ENCODE measurements at regions not wholly inside any gene's neighbourhood (a gene's known extent, or its start where the extent isn't known, plus 50 kb on each side); places are given as distances from the start of the nearest gene placed in this dataset.
A peak's percentile ranks its signal among the peaks of the same experiment; 100 is the strongest.

- Histone ChIP-seq H3K4me3 (ENCODE audit: control insufficient read depth in 1 of 2, extremely low read depth in 1 of 2, low read length in 1 of 2) (no peak overlapping the region), H3K27me3 (replicated peaks in 1 of 2; ENCODE audit: control insufficient read depth in 2 of 2, extremely low read depth in 1 of 2, insufficient read depth in 2 of 2, low read length in 1 of 2) (no peaks in the 10 kb centered on the region), H3K9me3 (no peaks in the 10 kb centered on the region), H3K4me1 (ENCODE audit: control insufficient read depth in 1 of 2, extremely low read depth in 1 of 2, insufficient read depth in 2 of 2, low read length in 2 of 2) (peaks cover 0 to 4% of the 10 kb centered on the region in 2 experiments), H3K36me3 (ENCODE audit: control insufficient read depth in 2 of 2, extremely low read depth in 1 of 2, insufficient read depth in 1 of 2, low read length in 1 of 2) (no peaks in the 10 kb centered on the region), H3K27ac (ENCODE audit: low read length) (no peak overlapping the region)
- POLR2A ChIA-PET: no interaction called here
- H3K9me3 Mint-ChIP-seq: peaks cover 3 to 6% (median 5%) of the 10 kb centered on the region in 3 donors
- ATAC-seq (replicated peaks in 1 of 4) (no peak), DNase-seq (no peak)
- H3K4me1 Mint-ChIP-seq: peaks cover 21 to 28% (median 21%) of the 10 kb centered on the region in 3 donors
- H3K27ac Mint-ChIP-seq: no peak overlapping the region
- WGBS (ENCODE audit: insufficient coverage): 100% methylated on average over 6 of the region's 7 CpGs
- CTCF ChIA-PET: interaction anchor here in 1 of 2 donors (0.6 kb wide), 1 partner anchor 108 kb away, joined by 5 read pairs; no protein-coding TSS in a partner anchor
- peaks cover 3% of the 10 kb centered on the region for H3K36me3 Mint-ChIP-seq
- H3K4me3 Mint-ChIP-seq: no peak overlapping the region
- no peaks in the 10 kb centered on the region for H3K27me3 Mint-ChIP-seq
Measured at GRCh38 chr12:31820832-31821231, 92.0 kb upstream of the AMN1 start.

DNA sequence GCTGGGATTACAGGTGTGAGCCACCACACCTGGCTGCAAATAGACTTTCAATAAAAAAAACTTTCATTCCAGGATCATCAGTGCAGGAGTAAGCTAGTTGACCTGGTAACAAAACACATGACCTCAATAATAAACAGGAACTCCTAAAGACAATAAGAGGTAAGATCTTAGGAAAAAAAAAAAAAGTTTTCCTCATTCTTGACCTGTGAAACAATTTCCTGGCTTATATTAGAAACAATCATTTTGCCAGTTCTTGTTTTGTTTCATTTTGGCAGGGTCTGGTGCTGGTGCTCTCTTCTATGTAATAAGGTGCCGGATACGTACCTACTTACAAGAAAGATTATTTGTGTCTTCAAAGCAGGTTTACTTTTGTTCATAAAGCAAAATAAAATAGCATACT lies 90.6 kb upstream of the AMN1 start:
- H3K4me1 ChIP-seq (ENCODE audit: control insufficient read depth in 1 of 2, extremely low read depth in 1 of 2, insufficient read depth in 2 of 2, low read length in 2 of 2): peaks cover 0 to 4% of the 10 kb centered on the region in 2 experiments
- Mint-ChIP-seq H3K27me3 (no peaks in the 10 kb centered on the region), H3K36me3 (no peaks in the 10 kb centered on the region), H3K27ac (no peak overlapping the region), H3K4me1 (peaks cover 16 to 25% (median 16%) of the 10 kb centered on the region in 3 donors), H3K9me3 (peaks cover 0 to 5% (median 3%) of the 10 kb centered on the region in 3 donors), H3K4me3 (no peak overlapping the region)
- POLR2A ChIA-PET: interaction anchor here in 1 of 2 donors (0.6 kb wide), 1 partner anchor 120 kb away, joined by 6 read pairs; no protein-coding TSS in a partner anchor
- CTCF ChIA-PET: no interaction called here
- WGBS (ENCODE audit: insufficient coverage): no CpG with 5 or more reads among the region's 2 CpGs
- H3K36me3 ChIP-seq (ENCODE audit: control insufficient read depth in 2 of 2, extremely low read depth in 1 of 2, insufficient read depth in 1 of 2, low read length in 1 of 2): no peaks in the 10 kb centered on the region
- DNase-seq: no peak
- H3K27ac ChIP-seq (ENCODE audit: low read length): no peak overlapping the region
- H3K27me3 ChIP-seq (replicated peaks in 1 of 2; ENCODE audit: control insufficient read depth in 2 of 2, extremely low read depth in 1 of 2, insufficient read depth in 2 of 2, low read length in 1 of 2): no peaks in the 10 kb centered on the region
- no peak overlapping the region for H3K4me3 ChIP-seq (ENCODE audit: control insufficient read depth in 1 of 2, extremely low read depth in 1 of 2, low read length in 1 of 2)
- ATAC-seq (replicated peaks in 1 of 4): no peak
- no peaks in the 10 kb centered on the region for H3K9me3 ChIP-seq

GRCh38 chr12:31818623-31819268 lies 89.9 kb upstream of the AMN1 start:
- DNase-seq: no peak
- H3K4me3 ChIP-seq (ENCODE audit: control insufficient read depth in 1 of 2, extremely low read depth in 1 of 2, low read length in 1 of 2): no peak overlapping the region
- ChIA-PET POLR2A (interaction anchor here in 1 of 2 donors (0.6 kb wide), 1 partner anchor 330 kb away, joined by 4 read pairs; no protein-coding TSS in a partner anchor), CTCF (no interaction called here)
- WGBS (ENCODE audit: insufficient coverage): no CpG with 5 or more reads among the region's 2 CpGs
- Mint-ChIP-seq H3K27ac (no peak overlapping the region), H3K9me3 (peaks cover 0 to 1% (median 0%) of the 10 kb centered on the region in 3 donors), H3K36me3 (no peaks in the 10 kb centered on the region), H3K27me3 (no peaks in the 10 kb centered on the region), H3K4me1 (peaks cover 13 to 23% (median 16%) of the 10 kb centered on the region in 3 donors), H3K4me3 (no peak overlapping the region)
- H3K27me3 ChIP-seq (replicated peaks in 1 of 2; ENCODE audit: control insufficient read depth in 2 of 2, extremely low read depth in 1 of 2, insufficient read depth in 2 of 2, low read length in 1 of 2): no peaks in the 10 kb centered on the region
- H3K27ac ChIP-seq (ENCODE audit: low read length): no peak overlapping the region
- H3K4me1 ChIP-seq (ENCODE audit: control insufficient read depth in 1 of 2, extremely low read depth in 1 of 2, insufficient read depth in 2 of 2, low read length in 2 of 2): peaks cover 0 to 4% of the 10 kb centered on the region in 2 experiments
- no peaks in the 10 kb centered on the region for H3K36me3 ChIP-seq (ENCODE audit: control insufficient read depth in 2 of 2, extremely low read depth in 1 of 2, insufficient read depth in 1 of 2, low read length in 1 of 2)
- H3K9me3 ChIP-seq: no peaks in the 10 kb centered on the region
- no peak for ATAC-seq (replicated peaks in 1 of 4)

DNA sequence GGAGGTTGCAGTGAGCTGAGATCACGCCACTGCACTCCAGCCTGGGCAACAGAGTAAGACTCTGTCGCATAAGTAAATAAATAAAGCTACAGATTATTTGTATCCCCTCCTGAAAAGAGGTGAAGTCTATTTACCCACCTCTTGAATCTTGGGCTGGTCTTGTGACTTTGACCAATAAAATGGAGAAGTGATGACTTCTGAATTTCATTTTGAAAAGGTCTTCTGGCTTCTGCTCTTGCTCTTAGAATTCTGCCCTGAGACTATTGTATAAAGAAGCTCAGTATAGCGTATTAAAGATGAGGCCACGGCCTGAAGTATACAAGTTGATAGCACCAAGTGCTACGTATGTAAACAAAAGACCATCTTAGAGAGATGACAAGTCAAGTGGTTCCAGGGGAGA lies 88.3 kb upstream of the AMN1 start:
- POLR2A ChIA-PET: no interaction called here
- H3K27me3 ChIP-seq (replicated peaks in 1 of 2; ENCODE audit: control insufficient read depth in 2 of 2, extremely low read depth in 1 of 2, insufficient read depth in 2 of 2, low read length in 1 of 2): no peaks in the 10 kb centered on the region
- CTCF ChIA-PET: no interaction called here
- H3K36me3 ChIP-seq (ENCODE audit: control insufficient read depth in 2 of 2, extremely low read depth in 1 of 2, insufficient read depth in 1 of 2, low read length in 1 of 2): no peaks in the 10 kb centered on the region
- H3K27ac ChIP-seq (ENCODE audit: low read length): no peak overlapping the region
- no peak overlapping the region for H3K4me3 ChIP-seq (ENCODE audit: control insufficient read depth in 1 of 2, extremely low read depth in 1 of 2, low read length in 1 of 2)
- Mint-ChIP-seq H3K27ac (no peak overlapping the region), H3K36me3 (no peaks in the 10 kb centered on the region), H3K4me1 (peaks cover 19 to 31% (median 27%) of the 10 kb centered on the region in 3 donors), H3K4me3 (no peak overlapping the region), H3K9me3 (no peaks in the 10 kb centered on the region), H3K27me3 (no peaks in the 10 kb centered on the region)
- no CpG with 5 or more reads among the region's 5 CpGs for WGBS (ENCODE audit: insufficient coverage)
- no peaks in the 10 kb centered on the region for H3K9me3 ChIP-seq
- peaks cover 0 to 4% of the 10 kb centered on the region in 2 experiments for H3K4me1 ChIP-seq (ENCODE audit: control insufficient read depth in 1 of 2, extremely low read depth in 1 of 2, insufficient read depth in 2 of 2, low read length in 2 of 2)
- ATAC-seq (replicated peaks in 1 of 4) (no peak), DNase-seq (no peak)

DNA sequence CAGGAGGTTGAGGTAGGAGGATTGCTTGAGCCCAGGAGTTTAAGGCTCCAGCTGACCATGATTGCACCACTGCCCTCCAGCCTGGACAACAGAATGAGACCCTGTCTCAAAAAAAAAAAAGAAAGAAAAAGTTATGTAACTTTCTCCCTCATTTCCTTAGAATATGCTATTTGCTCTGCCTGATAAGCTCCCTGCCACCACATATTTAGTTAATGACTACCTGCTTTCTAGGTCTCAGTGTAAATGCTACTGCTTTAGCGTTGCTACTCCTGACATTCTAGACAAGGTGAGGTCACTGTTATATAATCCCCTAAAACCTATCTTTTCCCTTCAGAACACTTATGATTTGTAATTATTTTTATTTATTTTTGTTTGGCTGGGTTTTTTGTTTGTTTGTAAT lies 86.3 kb upstream of the AMN1 start:
- no CpG with 5 or more reads among the region's 1 CpG for WGBS (ENCODE audit: insufficient coverage)
- Histone ChIP-seq H3K36me3 (ENCODE audit: control insufficient read depth in 2 of 2, extremely low read depth in 1 of 2, insufficient read depth in 1 of 2, low read length in 1 of 2) (no peaks in the 10 kb centered on the region), H3K9me3 (no peaks in the 10 kb centered on the region), H3K27ac (ENCODE audit: low read length) (no peak overlapping the region), H3K4me3 (ENCODE audit: control insufficient read depth in 1 of 2, extremely low read depth in 1 of 2, low read length in 1 of 2) (no peak overlapping the region), H3K4me1 (ENCODE audit: control insufficient read depth in 1 of 2, extremely low read depth in 1 of 2, insufficient read depth in 2 of 2, low read length in 2 of 2) (peaks cover 0 to 7% of the 10 kb centered on the region in 2 experiments), H3K27me3 (replicated peaks in 1 of 2; ENCODE audit: control insufficient read depth in 2 of 2, extremely low read depth in 1 of 2, insufficient read depth in 2 of 2, low read length in 1 of 2) (no peaks in the 10 kb centered on the region)
- H3K27me3 Mint-ChIP-seq: no peaks in the 10 kb centered on the region
- ChIA-PET CTCF (interaction anchor here in 1 of 2 donors (1.2 kb wide), 1 partner anchor 16 kb away, joined by 5 read pairs; no protein-coding TSS in a partner anchor), POLR2A (no interaction called here)
- H3K4me3 Mint-ChIP-seq: no peak overlapping the region
- no peak for ATAC-seq (replicated peaks in 1 of 4)
- no peak for DNase-seq
- H3K4me1 Mint-ChIP-seq: peaks cover 13 to 27% (median 26%) of the 10 kb centered on the region in 3 donors
- no peak overlapping the region for H3K27ac Mint-ChIP-seq
- H3K36me3 Mint-ChIP-seq: no peaks in the 10 kb centered on the region
- H3K9me3 Mint-ChIP-seq: no peaks in the 10 kb centered on the region

DNA sequence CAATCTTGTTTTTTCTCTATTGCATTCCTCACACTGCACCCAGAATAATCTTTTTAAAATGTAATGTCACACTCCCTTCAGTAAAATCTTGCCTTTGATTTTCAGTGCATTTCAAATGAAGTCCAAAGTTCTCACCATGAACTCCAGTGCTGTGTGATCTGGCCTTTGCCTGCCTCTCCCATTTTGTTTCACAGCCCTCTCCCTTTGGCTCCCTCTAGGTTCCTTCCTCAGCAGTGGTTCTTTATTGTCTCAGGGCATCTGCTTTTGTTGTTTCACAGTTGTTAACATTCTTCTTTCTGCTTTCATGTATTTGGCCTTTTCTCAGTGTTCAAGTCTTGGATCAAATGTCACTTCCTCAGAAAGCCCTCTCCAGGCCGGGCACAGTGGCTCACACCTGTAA lies 84.5 kb upstream of the AMN1 start:
- no peak overlapping the region for H3K27ac ChIP-seq (ENCODE audit: low read length)
- no CpG with 5 or more reads among the region's 1 CpG for WGBS (ENCODE audit: insufficient coverage)
- peaks cover 0 to 7% of the 10 kb centered on the region in 2 experiments for H3K4me1 ChIP-seq (ENCODE audit: control insufficient read depth in 1 of 2, extremely low read depth in 1 of 2, insufficient read depth in 2 of 2, low read length in 2 of 2)
- Mint-ChIP-seq H3K4me3 (peak overlapping the region in 1 of 3 donors; percentile 3), H3K4me1 (peaks cover 17 to 28% (median 26%) of the 10 kb centered on the region in 3 donors), H3K27ac (peak overlapping the region; percentile 63 to 68), H3K36me3 (no peaks in the 10 kb centered on the region), H3K9me3 (no peaks in the 10 kb centered on the region), H3K27me3 (no peaks in the 10 kb centered on the region)
- no peaks in the 10 kb centered on the region for H3K36me3 ChIP-seq (ENCODE audit: control insufficient read depth in 2 of 2, extremely low read depth in 1 of 2, insufficient read depth in 1 of 2, low read length in 1 of 2)
- POLR2A ChIA-PET: no interaction called here
- H3K4me3 ChIP-seq (ENCODE audit: control insufficient read depth in 1 of 2, extremely low read depth in 1 of 2, low read length in 1 of 2): no peak overlapping the region
- no peak for DNase-seq
- CTCF ChIA-PET: no interaction called here
- H3K9me3 ChIP-seq: no peaks in the 10 kb centered on the region
- H3K27me3 ChIP-seq (replicated peaks in 1 of 2; ENCODE audit: control insufficient read depth in 2 of 2, extremely low read depth in 1 of 2, insufficient read depth in 2 of 2, low read length in 1 of 2): no peaks in the 10 kb centered on the region
- ATAC-seq (replicated peaks in 1 of 4): no peak

All from T-cell (primary cell).